ENCODE measurements at regions not wholly inside any gene's neighbourhood (a gene's known extent, or its start where the extent isn't known, plus 50 kb on each side); places are given as distances from the start of the nearest gene placed in this dataset.

DNA sequence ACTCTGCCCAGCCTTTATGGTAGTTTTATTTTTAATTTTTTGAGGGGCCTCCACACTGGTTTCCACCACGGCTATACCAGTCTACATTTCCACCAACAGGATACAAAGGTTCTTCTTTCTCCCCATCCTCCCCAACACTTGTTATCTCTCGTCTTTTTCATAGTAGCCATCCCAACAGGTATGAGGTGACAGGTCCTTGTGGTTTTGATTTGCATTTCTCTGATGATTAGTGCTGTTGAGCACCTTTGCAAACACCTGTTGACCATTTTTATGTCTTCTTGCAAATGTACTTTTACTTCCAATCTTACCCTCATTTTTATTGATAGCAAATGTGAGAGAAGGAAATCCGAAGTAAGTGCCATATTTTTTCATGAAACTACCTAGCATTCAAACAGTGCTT is 195.4 kb upstream of the PREP start:
- no peak for DNase-seq

DNA sequence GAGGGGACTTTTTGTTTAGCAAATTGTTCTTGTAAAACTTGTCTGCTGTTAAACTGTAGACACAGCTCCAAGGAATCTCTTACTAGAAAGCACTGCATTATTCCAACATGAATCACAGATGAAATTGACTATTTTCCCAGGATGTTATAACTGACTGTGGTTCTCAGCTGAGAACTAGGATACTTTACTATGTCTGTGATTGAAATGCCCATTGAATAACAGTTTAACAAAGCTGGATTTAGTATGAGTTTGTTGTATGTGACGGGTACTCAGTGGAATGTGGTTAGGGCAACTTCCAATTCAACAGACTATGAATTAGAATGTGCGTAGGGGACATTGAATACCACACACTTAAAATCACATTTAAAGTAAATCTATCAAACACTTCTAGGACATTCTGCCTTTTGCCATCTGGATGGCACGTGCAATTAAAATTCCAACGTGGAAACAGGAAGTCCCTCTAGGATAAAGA is 193.4 kb upstream of the PREP start:
- no peak for DNase-seq

DNA sequence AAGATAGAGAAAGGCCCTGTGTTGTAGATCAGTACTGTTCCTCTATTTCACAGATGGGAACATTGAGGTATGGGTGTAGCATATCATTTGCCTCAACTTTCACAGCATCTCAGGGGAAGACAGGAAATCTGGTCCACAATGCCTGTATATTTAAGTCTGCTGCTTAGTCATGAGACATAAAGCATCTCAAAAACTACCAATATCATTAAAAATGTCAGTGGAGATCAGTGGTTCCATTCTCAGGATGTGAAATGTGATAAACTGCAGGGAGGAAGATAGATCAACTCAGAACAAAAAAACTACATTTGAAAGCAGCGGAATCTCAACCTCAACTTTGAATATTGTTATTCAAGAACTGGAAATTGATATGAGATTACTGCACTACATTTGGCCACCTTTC is 192.9 kb upstream of the PREP start:
- DNase-seq: no peak

DNA sequence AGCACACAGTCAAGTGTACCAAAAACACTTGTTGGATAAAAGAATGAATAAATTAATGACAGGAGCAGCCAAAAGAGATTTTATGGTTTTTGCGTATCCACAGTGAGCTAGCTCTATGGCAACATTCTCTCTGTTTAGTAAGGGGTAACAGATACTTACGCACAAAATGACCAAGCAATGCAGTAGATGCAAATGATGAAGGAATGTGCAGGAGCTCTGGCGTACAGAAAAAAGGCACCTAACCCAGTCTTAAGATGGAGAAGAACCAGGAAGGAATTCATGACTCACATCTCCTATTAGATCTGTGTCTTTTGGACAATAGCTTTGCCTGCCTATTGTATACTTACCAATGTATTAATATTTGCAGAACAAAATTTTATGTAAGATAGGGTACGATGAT is 191.9 kb upstream of the PREP start:
- DNase-seq: no peak

DNA sequence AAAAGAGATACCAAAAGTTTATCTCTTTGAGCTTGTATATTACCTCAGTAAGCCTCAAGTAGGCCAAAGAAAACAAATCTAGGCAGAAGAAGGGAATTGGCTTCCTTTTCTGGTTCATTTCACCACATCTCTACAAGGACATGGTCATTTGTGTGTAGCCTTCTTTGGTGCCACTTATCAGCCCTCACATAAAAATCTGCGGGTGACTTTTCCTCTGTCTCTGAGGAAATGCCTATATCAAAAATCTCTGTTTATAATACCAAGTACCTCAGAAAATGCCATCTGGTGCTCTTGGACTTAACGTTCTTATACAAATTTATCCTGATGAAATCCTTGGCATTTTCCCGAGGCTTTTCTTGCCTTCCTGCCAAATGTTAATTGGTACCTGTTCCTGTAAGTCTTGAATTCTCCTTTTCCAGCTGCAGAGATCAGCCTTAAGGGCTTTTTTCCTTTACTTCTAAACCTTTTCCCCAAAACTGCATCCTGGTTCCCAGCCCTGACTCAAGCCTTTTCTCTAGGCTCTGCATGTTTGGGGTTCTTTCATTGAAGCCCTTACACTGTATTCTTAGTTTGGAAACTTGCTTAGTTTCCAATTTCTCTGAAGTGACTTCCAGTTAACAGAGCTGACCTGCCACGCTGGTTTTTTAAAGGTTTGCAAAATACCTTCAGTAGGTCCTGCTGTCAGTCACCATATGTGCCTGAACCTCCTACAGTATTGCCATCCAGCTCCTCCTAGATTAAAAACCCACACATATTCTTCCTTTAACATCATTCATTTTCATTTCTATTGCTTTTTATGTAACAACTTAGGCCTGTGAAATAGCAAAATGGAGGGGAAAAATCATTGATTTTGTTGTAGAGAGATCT is 191.2 kb upstream of the PREP start:
- DNase-seq: no peak

DNA sequence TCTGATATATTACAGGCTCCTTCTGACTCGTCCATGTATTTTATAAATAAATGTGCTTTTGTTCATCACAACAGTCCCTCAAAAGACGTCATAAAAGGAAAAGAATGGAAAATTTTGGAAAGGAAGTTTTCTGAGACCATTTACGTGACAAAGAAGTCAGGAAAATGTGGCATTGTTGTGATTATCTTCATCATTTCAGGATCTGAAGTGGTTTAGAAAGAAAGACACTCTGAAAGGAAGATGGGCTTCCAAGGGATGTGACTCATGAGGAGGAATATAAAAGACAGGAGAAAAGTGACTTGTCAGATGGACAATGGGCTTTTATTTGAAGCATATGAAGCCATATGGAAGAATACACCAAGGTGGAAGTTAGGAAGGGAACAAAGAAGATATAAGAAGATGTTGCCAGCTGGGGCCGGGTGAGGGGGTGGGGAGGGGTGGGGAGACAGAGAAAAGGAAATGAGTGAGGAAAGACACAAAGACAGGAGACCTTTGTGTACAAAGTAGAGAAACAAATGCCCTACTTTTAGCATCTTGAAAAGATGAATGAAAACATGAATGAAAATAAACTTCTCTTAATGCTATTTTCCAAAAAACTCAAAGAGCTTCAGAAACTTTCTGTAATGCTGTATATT is 190.3 kb upstream of the PREP start:
- DNase-seq: no peak

DNA sequence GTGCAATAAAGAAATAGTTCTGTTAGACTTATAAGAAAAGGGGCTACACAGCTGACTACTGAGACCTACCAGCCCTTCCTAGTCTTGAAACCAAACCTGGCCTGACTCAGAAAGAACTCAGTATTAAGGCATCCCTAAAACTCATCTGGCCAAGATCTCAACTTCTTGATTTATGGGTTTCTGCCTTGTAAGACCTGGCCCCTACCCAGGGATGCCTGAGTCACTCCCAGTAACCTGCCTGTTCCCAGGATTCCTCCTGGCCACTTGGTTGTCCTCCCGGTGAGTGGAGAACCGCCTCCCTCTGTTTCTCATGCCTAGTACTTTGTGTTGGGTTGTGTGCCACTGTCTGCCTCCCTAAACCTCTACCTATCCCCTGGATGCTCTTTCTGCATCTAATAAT is 189.4 kb upstream of the PREP start:
- DNase-seq: no peak

DNA sequence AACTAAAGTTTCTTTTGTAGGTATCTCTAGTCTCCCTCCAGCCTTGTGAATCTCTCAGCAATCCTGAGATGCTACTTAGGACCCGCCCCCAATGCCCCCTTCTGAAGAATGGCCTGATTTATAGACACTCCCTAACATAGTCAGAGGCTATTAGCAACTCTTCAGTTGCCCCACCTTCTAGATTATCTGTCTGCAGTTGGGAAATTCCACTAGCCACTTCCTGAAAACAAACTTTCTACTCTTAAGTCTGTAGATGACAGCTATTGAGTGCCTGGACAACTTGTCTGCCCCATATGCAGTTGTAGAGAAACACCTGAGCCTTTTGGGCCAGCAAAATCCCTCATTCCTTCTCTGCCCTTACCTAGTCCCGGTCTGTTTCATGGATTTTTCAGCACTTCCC is 188.2 kb upstream of the PREP start:
- no peak for DNase-seq

DNA sequence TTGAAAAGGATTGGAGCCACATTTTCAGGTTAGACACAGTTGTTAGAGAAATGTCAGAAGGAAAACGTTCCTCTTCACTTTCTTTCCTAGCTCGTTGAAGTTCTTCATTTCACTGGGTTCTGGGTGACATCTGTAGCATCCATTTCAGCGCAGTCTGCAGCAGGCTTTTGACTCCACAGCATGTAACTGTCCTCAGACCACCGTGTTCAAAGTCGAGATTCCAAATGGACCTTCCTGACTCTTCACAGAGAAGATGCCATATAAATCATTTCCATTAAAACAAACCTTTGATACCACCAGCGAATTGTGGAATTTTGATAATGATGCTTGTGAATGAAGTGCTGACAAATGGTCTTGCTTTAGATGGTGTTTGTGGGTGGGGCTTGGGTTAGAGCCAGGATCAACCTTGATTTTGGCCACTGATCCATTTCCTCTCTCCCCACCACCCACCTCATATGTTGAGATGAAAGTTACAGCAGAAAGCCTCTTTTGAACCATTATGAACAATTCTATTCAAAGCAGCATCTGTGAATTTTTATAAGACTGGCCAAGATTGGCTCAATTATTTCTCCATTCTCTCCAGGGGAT is 185.3 kb upstream of the PREP start:
- DNase-seq: no peak

DNA sequence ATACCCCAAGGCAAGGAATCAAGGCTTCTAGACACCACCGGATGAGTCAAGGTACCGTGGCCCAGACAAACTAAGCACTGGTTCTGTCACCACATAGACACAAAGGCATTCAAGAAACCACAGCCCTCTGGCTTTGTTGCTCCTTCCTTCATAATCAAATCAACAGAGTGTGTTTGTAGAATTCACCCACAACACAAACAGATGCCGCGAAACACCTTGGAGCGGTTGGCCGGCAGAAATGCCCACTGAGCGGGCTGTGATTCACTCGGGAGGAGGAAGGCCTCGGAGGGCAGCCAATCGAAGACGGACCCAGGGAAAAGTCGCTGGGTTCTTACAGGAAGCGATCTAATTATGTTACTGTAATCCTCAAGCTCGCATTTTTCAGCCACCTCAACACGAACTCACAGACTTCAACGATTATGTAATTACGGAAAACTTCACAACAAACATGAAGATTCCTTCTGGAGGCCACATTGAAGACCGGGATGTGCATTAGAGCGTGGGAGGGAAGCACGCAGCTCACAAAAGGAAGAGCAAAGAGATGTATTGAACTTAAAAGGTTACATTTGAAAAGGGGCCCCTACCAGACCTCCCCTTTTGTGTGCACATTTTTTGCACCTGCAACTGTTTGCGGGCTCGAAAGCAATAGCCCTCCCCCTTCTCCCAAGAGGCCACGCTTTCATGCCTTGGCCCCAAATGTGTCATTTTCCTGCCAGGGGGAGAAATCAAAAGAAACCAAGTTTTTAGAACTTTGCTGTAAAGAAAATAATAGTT is 184.7 kb upstream of the PREP start:
- no peak for DNase-seq

DNA sequence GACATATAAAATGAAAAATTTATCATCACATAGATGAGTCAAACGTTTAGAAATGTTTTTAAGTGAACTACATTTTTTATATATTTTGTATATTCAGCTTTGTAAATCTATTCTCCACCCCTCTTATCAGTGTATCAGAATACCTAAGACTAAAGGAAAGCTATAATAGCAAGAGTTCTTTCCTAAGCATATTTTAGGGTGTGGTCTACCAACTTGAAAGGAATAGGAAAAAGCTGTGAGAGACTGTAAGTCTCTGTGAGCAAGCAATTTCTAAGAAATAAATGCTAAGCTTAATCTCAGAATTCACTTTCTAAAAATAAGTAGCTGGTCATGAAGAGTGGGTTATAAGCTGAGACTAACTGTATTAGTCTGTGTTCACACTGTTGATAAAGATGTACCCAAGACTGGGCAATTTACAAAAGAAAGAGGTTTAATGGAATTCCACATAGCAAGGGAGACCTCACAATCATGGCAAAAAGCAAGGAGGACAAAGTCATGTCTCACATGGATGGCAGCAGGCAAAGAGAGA is 175.4 kb upstream of the PREP start:
- no peak for DNase-seq

DNA sequence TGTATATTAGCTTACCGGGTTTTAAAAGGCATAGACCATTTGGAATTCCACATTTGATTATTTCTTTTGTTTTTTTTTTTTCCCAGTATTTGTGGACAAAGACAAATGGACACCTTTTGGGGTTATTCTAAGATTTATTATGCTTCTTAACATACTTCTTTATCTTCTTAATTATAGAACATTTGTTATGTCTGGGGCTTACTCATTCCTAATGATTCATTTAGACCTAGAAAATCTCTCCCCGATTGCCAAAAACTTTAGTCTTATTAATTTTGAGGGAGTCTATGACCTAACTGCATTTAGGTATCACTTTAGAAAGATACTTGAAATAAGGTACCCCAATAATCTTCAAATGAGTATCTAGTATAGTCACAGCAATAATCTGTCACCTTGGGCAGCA is 170.7 kb upstream of the PREP start:
- DNase-seq: no peak

DNA sequence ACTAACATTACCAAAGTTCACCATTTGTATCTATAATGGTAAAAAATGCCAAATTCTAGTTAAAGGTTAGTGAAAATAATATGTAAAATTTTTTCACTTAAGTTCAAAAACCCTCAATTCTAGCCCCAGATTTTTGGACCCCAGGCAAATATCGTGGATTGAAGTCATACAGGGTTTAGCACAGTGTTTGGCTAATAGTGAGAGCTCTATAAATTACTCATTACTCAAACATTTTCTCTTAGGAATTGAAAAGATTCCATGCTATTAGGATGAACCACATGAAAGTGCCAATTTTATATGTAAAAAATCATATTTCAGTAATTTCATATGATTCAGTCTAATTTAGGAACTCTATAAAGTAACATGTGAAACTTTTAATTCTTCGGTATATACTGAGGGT is 170.3 kb upstream of the PREP start:
- no peak for DNase-seq

DNA sequence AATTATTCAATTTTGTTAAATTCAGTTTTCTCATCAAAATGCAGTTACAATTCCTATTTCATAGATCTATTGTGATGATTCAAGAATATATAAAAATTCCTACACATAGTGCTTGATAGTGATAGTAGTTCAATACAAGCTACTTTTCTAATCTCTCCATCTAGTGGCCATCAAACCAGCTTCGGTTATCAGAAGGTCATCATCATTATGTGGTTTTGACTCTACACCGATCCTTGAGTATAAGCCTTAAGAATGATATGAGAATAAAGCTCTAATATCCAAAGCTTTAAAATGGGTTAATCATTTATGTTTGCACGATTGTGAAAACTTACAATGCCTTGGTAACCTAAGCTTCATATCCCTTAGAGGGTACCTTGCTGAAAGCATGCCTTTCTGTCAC is 167.5 kb upstream of the PREP start:
- no peak for DNase-seq

DNA sequence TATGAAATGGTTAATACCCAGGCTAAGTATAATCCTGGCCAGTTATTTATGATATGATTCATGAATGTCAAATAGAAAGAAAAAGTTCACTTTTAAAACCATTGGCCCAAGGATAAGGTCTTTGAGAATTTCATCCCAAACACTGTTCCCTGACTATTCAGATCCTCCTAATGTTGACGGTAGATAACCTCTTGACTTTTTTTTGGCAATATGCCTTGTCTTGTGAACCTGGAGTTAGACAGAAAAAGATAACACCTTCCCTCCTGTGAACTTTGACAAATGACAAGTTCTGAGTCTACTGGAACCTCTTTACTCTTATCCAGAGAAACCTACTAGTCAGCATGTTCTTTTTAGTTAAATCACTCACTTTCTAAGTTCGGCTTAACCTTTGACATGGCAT is 166.8 kb upstream of the PREP start:
- DNase-seq: no peak

DNA sequence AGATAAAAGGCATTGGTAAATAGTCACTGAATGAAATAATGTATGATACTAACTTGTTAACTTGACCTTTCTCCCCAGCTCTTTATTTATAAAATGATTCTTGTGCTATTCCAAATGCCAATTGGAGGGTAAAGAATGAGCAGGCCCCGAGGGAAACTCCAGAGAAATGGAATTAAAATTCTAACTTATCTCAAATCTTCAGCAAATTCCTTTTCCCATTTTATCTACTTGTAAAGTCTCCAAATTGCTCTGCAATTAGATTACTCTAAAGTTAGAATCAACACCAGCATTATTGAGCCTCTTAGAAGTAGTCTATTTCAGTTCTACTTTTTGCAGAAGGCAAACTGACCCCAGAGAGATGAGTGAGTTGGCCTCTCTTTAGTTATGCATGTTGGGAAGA is 165.9 kb upstream of the PREP start:
- DNase-seq: no peak

DNA sequence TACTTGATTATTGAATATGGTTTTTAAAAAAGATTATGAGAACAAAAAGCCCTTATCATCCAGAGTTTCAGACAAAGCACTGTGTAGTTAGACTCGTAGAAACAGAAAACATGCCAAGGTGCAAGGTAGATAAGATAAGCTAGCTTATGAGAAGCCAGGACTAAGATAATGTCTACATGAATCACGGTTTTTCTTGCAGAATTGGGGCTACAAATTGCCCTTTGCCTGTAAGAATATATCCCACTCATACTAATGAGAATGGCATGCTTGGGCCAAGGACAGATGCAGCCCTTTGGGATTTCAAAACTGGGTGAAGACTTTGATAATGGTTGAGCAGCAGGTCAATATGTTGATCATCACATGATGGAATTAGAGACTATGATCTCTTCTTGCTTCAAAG is 165.3 kb upstream of the PREP start:
- no peak for DNase-seq

DNA sequence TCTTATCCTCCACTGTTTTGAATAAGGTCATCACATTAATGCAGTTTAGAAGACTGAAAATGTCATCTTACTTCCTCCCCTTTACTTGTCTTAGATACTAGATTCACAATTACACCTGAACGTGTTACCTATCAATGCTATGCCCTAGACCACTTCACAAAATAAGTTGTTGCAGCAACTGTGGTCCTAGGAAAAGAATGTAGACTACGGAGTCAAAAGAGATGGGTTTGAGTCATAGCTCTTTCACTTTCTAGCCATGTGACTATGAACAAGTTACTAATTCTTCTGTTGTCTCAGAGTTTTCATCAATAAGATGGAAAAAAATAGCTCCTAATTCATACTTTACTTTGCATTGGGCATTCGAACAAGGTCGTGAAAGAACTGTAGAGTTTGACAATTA is 164.3 kb upstream of the PREP start:
- DNase-seq: no peak

DNA sequence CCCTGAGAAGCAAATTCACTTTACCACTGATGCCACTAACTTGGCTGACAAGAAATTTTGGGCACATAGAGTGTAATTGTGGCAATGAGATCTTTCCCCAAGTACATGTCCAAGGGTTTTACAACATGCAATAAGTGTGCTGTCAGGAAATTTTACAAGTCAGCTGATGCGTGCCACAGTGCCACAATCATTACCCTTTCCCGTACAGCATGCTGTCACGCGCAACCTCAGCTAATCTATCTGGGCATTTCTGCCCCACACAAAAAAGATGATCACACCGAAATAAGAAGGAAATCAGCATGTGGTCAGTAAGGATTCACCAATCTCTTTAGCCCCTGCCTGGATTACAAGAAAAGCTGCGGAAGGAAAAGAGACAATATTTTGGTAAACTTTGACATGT is 163.6 kb upstream of the PREP start:
- no peak for DNase-seq

DNA sequence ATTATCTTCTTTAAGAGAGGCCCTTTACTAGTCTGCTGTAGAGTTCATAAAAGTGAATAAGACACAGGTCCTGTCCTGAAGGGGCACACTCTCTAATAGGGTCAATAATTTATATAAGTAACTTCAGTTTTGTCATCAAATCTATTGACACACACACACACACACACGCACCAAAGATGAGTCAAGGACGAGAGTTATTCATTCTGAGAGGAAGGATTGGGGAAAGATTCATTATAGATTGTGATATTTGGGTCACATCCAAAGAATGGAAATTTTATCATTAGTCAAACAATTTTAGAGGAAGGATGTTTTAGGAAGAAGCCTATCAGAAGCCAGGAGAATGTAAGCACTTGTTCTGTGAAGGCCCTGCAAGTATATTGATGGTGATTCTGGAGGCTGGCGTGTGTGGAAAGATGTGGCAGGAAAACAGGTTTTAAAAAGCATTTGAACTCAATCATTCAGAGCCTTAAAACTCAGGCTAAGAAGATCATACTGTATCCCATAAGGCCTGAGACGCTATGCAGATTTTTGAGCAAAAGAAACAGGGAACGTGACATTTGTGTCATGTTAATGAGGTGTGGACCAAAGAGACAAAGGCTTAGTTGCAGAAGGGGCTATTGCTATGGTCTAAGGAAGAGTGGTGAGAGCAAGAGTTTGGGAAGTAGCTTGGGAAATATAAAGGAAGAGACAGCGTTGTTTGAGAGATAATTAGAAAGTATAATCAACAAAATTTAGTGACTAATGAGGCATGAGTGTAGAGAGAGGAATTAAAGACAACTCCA is 161.4 kb upstream of the PREP start:
- no peak for DNase-seq

DNA sequence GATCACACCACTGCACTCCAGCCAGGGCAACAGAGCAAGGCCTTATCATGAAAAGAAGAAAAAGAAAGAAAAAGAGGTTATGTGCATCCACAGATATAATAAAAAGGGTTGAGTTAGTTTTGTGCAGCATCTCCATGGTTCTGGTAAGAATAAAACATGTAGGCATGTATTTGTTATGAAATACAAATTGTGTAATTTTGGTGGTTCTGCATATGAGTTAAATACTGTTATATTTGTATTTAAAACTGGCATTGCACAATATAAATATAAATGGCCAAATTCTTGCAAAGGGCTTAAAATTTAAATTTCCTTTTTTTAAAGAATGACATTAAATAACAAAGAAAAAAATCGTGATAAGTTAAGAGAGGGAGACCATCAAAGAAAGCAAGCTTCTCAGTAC is 159.1 kb upstream of the PREP start:
- DNase-seq: no peak

DNA sequence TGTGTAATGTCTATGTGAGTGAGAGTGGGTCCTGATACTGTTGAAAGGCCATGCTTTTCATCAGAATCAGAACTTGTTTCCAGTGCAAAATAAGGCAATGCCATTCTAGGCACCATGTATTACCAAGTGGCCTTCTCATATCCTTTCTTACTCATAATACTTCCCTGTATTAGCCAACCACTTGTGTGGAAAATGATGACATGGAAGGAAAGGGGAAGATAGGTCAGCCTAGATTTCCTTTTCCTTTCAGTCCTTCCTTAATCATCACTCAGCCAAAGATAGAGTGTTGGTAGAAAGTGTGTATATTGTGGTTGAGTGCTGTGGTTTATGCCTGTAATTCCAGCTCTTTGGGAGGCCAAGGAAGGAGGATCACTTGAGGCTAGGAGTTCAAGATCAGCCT is 158.6 kb upstream of the PREP start:
- DNase-seq: no peak

All from NCI-H1417 treated with DMSO at 0.1 percent for 48 hours (cell line).